Suppressor macrophage treated with lipopolysaccharide for 4 hours (primary cell): ENCODE measurements at regions not wholly inside any gene's neighbourhood (a gene's known extent, or its start where the extent isn't known, plus 50 kb on each side); places are given as distances from the start of the nearest gene placed in this dataset.

ENCODE experiments used
- DNase-seq: peaks from one replicate; pipeline ENCODE4 v3.0.0-alpha.2; 2020

- DNase-seq, result no peak
These were observed 588.6 kb upstream of the GRAMD2B start for GRCh38 chr5:125834438-125835115.

GRCh38 chr5:125835293-125836172 lies 587.7 kb upstream of the GRAMD2B start:
- DNase-seq, result no peak

DNA sequence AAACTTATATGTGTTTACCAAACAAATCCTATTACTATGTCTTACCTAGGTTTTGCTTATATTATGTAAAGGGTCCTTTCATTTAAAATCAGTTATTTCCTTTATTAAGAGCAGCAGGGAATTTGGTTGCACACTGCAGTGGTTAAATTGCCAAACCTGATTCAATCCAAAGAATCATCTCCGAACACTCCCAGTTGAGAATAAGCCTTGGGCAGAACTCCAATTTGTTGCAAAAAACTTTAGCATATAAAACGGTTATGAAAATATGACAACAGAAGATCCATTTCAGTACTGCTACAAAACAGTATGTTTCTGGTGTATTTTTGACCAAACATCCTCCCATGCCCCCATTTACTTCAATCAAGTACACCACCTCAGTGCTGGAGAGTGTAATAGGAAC lies 587.0 kb upstream of the GRAMD2B start:
- no peak for DNase-seq

DNA sequence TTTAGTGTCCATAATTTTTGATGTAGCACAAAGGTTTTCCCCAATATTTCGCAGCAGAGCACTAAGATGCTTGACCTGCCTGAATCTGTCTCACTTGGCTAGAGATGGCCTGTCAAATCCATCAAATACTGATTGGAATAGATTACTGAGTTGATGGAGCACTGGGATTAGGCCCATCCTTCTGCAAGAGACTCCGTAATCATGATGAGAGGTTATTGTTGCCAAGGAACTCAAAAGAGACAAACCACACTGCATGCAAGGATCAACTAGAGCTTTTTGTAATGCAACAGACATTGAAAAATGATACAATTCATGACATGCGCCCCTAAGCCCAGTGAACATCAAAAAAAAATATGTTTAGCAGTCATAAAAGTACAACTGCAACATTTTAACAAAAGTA lies 585.3 kb upstream of the GRAMD2B start:
- no peak for DNase-seq

DNA sequence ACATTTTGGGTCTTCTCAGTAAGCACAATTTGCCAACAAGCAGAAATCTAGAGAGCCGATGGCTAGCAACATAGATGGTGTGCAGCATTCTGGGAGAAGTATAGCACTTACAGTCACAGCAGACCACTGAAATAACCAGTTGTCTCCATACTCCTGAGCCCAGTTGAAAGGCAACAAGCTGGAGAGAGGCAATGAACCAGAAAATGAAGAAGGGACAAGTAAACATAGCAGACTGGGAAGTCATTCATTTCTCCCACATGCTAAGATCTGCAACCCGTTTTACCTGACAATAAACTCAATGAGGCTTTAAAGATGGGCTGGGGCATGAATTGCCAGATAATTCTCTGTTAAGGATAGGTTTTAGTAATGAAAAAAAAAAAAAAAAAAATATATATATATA lies 575.6 kb upstream of the GRAMD2B start:
- DNase-seq, result no peak

GRCh38 chr5:125848751-125849150 lies 574.5 kb upstream of the GRAMD2B start:
- DNase-seq, result no peak

GRCh38 chr5:125856949-125857348 lies 566.3 kb upstream of the GRAMD2B start:
- DNase-seq, result no peak

DNA sequence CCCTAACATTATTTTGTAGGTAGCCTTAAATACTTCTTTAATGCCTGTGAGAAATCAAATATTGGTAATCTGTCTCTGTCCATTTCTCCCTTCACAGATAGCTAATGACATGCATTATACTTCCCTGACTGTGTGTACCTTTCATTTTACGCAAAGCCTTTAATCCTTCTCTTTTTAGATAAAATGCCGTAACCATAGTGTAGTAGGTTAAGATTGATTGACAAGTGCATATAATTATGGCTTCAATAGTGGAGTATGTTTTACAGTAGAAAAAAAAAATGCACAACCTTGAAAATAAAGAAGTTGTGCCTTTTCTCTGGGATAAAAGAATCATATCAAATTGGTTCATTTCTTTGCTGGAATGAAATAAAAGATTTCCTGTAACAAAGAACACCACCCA lies 559.6 kb upstream of the GRAMD2B start:
- DNase-seq, result no peak

GRCh38 chr5:125865166-125865815 lies 557.9 kb upstream of the GRAMD2B start:
- DNase-seq, result no peak

DNA sequence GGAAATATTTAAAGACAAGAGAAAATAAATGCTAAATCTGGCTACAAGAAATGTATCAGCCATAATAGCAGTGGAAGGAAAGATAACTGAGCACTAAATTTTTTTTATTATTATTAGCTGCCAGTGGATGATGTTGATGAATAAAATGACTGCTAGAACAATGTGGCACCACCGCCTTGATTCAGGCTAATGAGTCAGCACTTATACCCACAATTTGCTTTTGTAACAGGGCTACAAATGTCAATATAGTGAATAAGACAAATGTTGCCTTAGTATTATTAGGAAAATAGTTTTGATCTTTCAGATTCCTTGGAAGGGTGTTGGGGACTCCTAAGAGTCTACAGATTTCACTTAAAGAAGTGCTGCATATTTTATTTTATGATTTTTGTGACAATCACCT lies 555.2 kb upstream of the GRAMD2B start:
- no peak for DNase-seq

DNA sequence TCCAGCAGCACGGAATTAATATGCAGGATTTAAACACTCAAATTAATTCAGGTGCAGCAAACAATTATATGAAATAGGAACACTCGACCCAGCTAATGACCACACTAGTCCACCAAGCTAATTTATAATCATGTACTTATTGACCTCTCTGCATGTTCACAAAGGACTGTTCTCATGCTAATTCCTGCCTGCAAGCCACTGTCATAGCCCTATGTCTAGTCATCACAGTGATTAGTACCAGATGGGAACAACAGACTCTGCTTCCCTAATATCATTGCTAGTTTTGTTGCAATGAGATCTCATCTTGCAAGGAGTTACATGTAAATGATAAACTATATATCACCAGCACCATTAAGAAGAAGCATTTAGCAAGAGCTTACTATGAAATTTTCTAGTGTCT lies 553.0 kb upstream of the GRAMD2B start:
- no peak for DNase-seq

DNA sequence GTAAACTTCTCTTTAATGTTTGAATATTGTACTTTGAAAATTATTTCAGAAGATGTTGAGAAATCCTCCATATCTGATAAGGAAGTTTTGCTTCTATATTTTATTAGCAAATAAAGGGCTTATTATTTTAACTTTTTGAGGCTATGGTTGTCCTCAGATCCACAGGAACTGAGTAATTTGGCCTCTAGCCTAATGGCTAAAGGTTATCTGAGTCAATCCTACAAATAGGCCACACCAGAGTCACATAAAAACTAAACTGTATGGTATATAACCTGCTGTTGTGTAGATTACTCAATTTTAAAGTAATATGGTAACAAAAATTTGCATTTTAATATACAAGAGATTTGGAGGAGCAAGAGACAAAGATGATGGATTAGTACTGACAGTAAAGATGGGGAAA lies 549.2 kb upstream of the GRAMD2B start:
- DNase-seq, result no peak

DNA sequence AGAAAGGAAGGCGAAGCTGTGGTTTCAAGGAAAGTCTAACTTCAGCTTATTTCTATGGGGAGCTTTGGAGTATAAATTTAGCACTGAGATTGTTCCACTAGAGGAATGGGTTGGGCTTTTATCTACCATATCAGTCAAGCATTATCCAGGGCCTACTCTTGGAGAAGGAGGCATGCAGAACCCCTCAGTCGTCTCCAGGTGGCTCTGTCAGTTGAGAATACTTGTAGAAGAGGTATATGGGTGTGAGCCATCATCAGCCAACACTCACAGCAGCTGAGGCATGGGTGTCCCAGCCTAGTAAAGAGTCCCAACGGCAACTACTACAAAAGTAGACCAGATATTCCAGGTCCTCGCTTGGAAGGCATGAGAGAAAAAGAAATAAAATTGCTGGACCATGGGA lies 548.5 kb upstream of the GRAMD2B start:
- DNase-seq, result no peak

DNA sequence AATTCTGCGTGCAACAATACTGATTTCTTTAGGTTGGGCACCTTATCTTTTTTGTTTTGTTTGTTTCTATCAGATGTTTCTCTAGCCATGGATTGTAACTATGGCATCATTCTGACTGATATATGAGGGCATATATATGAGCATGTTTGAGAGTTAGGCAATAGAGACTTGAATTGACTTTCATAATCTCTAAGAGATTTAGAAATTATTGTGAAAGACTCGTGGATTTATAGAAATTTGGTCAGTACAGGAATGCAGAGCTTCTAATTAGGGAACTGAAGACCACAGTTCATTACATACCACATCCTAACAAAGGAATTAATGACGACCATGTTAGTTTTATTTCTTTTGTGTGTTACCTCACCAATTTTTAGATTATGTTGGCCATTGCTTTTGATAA lies 546.0 kb upstream of the GRAMD2B start:
- DNase-seq, result no peak

DNA sequence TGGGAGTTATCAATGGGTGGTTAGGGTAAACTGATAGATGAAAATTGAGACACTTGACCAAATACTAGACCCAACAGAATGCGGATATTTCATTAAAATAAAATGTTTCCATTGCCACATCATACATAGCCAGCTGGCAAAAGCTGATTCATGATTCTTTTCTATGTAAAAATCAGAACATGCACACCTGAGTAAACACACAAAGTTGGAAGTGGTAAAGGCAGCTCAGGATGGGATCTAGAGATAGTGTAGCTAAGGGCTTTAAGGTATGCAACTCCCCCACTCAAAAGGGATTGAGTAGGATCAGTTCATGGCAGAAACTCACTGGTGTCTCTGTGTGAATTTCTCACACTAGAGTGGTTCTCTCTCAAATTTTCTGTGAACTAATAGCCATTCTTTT lies 541.1 kb upstream of the GRAMD2B start:
- DNase-seq, result no peak

DNA sequence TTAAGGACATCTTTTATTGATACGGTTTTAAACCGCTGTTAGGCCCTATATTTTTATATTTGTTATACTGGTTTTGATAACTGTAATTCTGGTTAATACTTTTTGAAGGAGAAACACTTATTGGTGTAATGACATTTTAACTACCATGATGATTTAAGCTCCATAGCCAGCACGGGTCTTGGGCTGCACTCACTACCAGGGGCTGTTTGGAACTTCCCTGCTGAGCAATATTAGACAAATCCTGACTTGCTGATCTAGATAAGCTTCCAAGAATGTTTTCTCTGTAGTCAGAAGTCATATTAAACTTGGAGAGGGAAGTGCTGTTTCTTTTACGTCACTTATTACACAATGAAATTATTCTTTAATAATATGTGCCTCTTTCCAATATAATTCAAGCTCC lies 540.0 kb upstream of the GRAMD2B start:
- DNase-seq, result no peak

- no peak for DNase-seq
These were observed 534.9 kb upstream of the GRAMD2B start for GRCh38 chr5:125888358-125888757.

- no peak for DNase-seq
These were observed 532.7 kb upstream of the GRAMD2B start for GRCh38 chr5:125890511-125890931.

DNA sequence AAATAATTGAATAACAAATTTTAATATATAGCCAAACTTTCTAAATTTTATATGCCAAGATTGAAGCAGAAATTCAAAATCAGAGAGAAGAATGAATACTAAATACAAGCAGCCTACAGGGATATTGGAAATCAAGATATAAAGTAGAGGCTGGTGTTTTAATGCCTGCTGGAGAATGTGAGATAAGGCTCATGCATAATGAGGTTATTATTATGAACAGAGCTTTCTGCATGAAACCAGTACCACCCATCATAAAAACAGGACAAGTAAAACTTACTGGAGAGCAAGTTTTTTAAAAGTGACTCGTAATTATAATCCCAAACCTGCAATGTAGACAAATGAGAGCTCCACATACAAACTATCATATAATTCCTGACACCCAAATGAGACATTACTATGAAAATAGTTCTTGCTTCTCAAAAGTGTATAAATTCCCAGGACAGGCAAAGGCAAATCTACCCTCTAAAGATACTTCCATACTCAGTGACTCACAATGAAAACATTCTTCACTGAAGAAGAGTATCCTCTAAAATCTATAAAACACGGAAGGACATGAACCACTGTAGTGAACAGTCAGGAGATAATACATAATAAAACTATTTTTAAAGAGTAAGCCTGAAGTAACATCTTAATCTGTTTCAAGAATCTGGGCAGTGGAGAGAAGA lies 532.0 kb upstream of the GRAMD2B start:
- DNase-seq, result no peak

DNA sequence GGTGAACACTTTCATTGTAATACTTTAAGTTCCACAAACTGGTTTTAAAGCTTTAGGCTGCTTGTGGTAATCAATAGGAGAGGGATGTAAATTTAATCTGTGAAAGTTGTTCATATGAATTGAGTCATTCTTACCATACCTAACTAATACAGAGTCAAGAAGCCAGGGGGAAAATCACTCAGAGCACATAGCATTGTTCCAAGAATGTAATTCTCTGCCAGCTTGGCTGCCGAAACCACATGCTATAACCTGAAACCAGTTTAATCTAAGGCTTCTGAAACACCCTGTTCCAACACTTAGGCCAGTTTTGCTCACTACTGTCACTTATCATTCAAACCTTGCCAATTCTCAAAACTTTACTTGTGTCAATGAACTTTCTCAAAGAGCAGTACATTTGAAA lies 528.8 kb upstream of the GRAMD2B start:
- no peak for DNase-seq

- DNase-seq, result no peak
These were observed 526.8 kb upstream of the GRAMD2B start for GRCh38 chr5:125896368-125896767.

DNA sequence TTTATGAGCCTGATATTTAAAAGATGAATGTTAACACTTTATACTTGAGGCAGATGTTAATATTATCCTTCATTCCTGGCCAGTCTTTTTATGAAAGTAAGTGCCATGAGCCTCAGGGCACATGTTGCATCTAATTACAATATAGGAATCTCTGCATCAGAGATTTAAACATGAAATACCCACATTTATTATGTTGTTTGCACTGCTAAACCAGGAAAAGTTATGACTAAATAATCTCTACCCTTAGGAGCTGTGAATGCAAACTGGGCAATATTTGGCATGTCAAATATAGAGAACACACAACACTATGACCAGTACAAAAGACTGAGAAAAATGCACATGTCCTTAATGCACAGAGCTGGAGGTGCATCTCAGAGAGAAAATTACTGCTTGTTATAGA lies 526.1 kb upstream of the GRAMD2B start:
- DNase-seq, result no peak

GRCh38 chr5:125898851-125899405 lies 524.3 kb upstream of the GRAMD2B start:
- no peak for DNase-seq
